DND-41 (cell line): ENCODE measurements at regions not wholly inside any gene's neighbourhood (a gene's known extent, or its start where the extent isn't known, plus 50 kb on each side); places are given as distances from the start of the nearest gene placed in this dataset.
"Not testable (repeated sequence)": the region's sequence is repeated elsewhere in the genome, so short reads cannot be mapped to it uniquely, and the experiment has no call there.

Experiments
- ATAC-seq: fragments of 200-7000 bp; cut with Tn5 transposase; 3 replicates; pipeline ENCODE4 v1.9.1; 2021; ENCODE audit warnings: low read depth; ENCODE audit not compliant: insufficient read depth
- DNase-seq: peaks from one replicate; pipeline ENCODE4 v3.0.0-alpha.2; 2020
- H2AFZ ChIP-seq: 2 replicates; pipeline ENCODE4 v1.6.0; 2012; ENCODE audit warnings: low read depth, low read length
- H3K27ac ChIP-seq: 2 replicates; pipeline ENCODE4 v1.5.1; 2012; ENCODE audit warnings: low read length, inconsistent platforms
- H3K27me3 ChIP-seq: fragments of 200-600 bp; sonication (generic); 2 replicates; pipeline ENCODE4 v1.6.0; 2012; ENCODE audit warnings: low read length, mild to moderate bottlenecking, inconsistent platforms; ENCODE audit not compliant: insufficient read depth, poor library complexity
- H3K36me3 ChIP-seq: 2 replicates; pipeline ENCODE4 v1.5.1; 2012; ENCODE audit warnings: low read length, inconsistent platforms; ENCODE audit not compliant: insufficient read depth
- H3K4me1 ChIP-seq: 2 replicates; pipeline ENCODE4 v1.5.1; 2012; ENCODE audit warnings: mild to moderate bottlenecking, low read length; ENCODE audit not compliant: insufficient read depth
- H3K4me2 ChIP-seq: 2 replicates; pipeline ENCODE4 v1.6.0; 2012; ENCODE audit warnings: mild to moderate bottlenecking, moderate library complexity, low read length, inconsistent platforms; ENCODE audit not compliant: insufficient read depth
- H3K4me3 ChIP-seq, 2 experiments: fragments of 200-600 bp in 1 of 2; shearing (Covaris generic) in 1 of 2; 2 replicates each; pipeline ENCODE4 v1.5.1; 2012 to 2016; ENCODE audit warnings: inconsistent platforms in 2 of 2, low read length in 2 of 2, mild to moderate bottlenecking in 2 of 2, low read depth in 1 of 2, moderate library complexity in 1 of 2
- H3K79me2 ChIP-seq: 2 replicates; pipeline ENCODE4 v1.6.0; 2012; ENCODE audit warnings: low read length, inconsistent platforms; ENCODE audit not compliant: insufficient read depth
- H3K9ac ChIP-seq: 2 replicates; pipeline ENCODE4 v1.6.0; 2012; ENCODE audit warnings: low read depth, mild to moderate bottlenecking, inconsistent platforms, low read length, moderate library complexity
- H3K9me3 ChIP-seq: 2 replicates; pipeline ENCODE4 v1.5.1; 2012; ENCODE audit warnings: low read length, moderate library complexity, mild to moderate bottlenecking, inconsistent platforms; ENCODE audit not compliant: insufficient read depth, severe bottlenecking
- H4K20me1 ChIP-seq: 2 replicates; pipeline ENCODE4 v1.6.0; 2012; ENCODE audit warnings: low read length; ENCODE audit not compliant: insufficient read depth
- EZH2 ChIP-seq: IDR thresholded peaks from 3 replicates; pipeline ENCODE4 v1.6.1; 2012; ENCODE audit warnings: borderline replicate concordance, low read depth, mild to moderate bottlenecking, moderate library complexity, low read length, inconsistent platforms; ENCODE audit not compliant: severe bottlenecking
- TF ChIP-seq, protein P1 (sequence below): IDR thresholded peaks from 2 replicates; pipeline ENCODE4 v1.5.1; 2012; ENCODE audit warnings: borderline replicate concordance, low read length, moderate library complexity, mild to moderate bottlenecking; ENCODE audit not compliant: poor library complexity, severe bottlenecking; ENCODE audit errors: extremely low read depth

DNA sequence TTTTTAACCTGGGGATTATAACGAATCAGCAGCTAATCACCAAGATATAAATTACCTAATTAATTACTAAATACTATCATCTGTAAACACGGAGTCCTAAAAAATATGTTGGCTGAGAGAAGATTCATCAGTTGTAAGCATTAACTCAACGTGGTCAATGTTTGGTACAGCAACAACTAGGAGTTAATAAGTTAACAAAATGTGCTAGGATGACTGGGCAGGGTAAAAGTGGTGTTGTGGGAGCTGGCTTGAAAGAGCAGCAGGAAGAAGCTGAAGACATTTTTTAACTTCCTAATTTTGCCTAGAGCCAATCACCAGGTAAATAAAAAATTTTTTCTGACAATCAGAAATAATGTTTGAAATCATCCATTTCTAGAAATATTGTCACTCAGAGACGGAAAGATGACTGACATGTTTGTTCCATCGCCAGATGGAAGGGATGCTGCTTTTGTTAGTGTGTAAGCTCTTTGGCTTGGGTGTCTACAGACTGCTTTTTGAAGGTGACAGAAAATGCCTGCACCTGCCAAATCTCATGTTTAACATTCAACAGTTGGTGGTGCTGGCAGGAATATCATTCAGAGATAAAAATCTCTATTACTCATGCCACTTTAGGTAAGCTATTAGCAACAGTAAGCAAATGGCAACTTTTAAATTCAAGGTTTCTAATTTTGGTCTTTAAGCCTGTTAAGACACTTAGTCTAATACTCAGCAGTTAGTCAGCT lies 1126.9 kb downstream of the STPG2 start:
- 0 out of 2 replicates have a peak overlapping the region, but pooled peaks have one; percentile 9 for H3K4me2 ChIP-seq
- no peak overlapping the region for H3K4me3 ChIP-seq
- H2AFZ ChIP-seq, result peak overlapping the region; percentile 21
- peaks cover 16% of the 10 kb centered on the region for H3K4me1 ChIP-seq
- H3K9ac ChIP-seq, result no peak overlapping the region
- H3K9me3 ChIP-seq, result no peaks in the 10 kb centered on the region
- peak; percentile 67 for ATAC-seq
- peak overlapping the region; percentile 48; the same call in 1 of the 2 replicates for H3K27ac ChIP-seq
- no peaks in the 10 kb centered on the region for H3K79me2 ChIP-seq
- no peaks in the 10 kb centered on the region for H3K36me3 ChIP-seq
- peak; percentile 19 for DNase-seq
- no peaks in the 10 kb centered on the region for H4K20me1 ChIP-seq
- no peaks in the 10 kb centered on the region for H3K27me3 ChIP-seq
- no peak for TF ChIP-seq EZH2
- TF ChIP-seq, protein P1, sequence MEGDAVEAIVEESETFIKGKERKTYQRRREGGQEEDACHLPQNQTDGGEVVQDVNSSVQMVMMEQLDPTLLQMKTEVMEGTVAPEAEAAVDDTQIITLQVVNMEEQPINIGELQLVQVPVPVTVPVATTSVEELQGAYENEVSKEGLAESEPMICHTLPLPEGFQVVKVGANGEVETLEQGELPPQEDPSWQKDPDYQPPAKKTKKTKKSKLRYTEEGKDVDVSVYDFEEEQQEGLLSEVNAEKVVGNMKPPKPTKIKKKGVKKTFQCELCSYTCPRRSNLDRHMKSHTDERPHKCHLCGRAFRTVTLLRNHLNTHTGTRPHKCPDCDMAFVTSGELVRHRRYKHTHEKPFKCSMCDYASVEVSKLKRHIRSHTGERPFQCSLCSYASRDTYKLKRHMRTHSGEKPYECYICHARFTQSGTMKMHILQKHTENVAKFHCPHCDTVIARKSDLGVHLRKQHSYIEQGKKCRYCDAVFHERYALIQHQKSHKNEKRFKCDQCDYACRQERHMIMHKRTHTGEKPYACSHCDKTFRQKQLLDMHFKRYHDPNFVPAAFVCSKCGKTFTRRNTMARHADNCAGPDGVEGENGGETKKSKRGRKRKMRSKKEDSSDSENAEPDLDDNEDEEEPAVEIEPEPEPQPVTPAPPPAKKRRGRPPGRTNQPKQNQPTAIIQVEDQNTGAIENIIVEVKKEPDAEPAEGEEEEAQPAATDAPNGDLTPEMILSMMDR, result no peak

DNA sequence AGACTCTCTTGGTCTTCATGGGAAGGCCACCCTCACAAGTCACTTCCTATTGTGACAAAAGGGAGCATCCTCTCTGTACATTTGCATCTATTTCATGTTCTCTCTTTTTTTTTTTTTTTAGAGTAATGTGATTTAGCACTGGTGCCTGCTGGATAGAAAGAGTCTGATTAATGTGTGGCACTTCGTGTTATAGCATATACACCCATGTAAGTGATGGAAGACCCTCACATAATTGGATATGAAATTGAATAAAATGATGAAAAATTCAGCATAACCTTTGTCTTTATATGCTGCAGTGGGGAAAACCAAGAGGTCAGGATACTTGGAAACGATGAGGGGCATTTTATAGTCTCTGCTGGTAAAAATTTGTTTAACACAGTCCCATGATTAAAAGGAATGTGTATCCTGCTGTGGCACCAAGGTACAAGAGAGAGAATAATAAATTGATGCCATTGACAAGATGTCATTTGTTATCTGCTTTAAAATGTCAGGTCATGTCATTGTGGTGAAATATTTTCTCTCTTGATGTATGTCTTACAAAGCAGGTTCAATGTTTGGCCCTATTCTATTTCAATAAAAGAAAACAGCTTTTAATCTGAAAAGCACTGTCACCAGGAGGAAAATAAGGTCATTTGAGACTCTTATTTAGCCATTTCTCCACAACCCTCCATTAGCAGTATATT lies 1115.4 kb downstream of the STPG2 start:
- TF ChIP-seq EZH2, result no peak
- TF ChIP-seq, protein P1, result no peak
- no peaks in the 10 kb centered on the region for H4K20me1 ChIP-seq
- no peaks in the 10 kb centered on the region for H3K79me2 ChIP-seq
- H3K27me3 ChIP-seq, result no peaks in the 10 kb centered on the region
- H3K4me3 ChIP-seq, result no peak overlapping the region
- no peak overlapping the region for H3K4me2 ChIP-seq
- DNase-seq (no peak), ATAC-seq (no peak)
- H3K4me1 ChIP-seq, result no peaks in the 10 kb centered on the region; the same call in 1 of the 2 replicates
- no peak overlapping the region for H3K27ac ChIP-seq
- no peaks in the 10 kb centered on the region for H3K9me3 ChIP-seq
- H3K36me3 ChIP-seq, result no peaks in the 10 kb centered on the region
- H3K9ac ChIP-seq, result no peak overlapping the region
- H2AFZ ChIP-seq, result peak overlapping the region; percentile 38; the same call in 1 of the 2 replicates

DNA sequence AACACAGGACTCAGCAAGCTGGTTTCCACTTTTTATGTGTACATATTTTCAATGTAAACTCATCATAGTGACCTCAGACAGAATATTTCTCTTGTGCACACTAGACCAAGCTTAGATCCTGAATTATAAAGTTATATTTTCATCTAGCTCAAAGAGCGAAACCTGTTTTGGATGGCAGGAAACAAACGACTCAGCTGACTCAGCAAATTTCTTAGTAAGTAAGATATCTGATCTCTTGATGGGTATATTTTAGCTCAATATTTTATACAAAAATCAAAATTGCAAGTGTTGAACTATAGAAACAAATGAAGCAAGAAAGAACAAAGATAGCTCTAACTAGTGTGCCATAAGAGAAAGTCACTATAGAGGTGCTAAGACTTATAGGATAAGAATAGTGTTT lies 1114.5 kb downstream of the STPG2 start:
- no peaks in the 10 kb centered on the region for H4K20me1 ChIP-seq
- H3K36me3 ChIP-seq, result no peaks in the 10 kb centered on the region
- H3K27me3 ChIP-seq, result no peaks in the 10 kb centered on the region
- DNase-seq (no peak), ATAC-seq (no peak)
- no peaks in the 10 kb centered on the region for H3K79me2 ChIP-seq
- H3K4me3 ChIP-seq, result no peak overlapping the region
- no peaks in the 10 kb centered on the region for H3K9me3 ChIP-seq
- H3K27ac ChIP-seq, result no peak overlapping the region
- H3K9ac ChIP-seq, result no peak overlapping the region
- H2AFZ ChIP-seq, result no peak overlapping the region
- TF ChIP-seq, protein P1, result no peak
- TF ChIP-seq EZH2, result no peak
- H3K4me1 ChIP-seq, result no peaks in the 10 kb centered on the region; the same call in 1 of the 2 replicates
- no peak overlapping the region for H3K4me2 ChIP-seq

DNA sequence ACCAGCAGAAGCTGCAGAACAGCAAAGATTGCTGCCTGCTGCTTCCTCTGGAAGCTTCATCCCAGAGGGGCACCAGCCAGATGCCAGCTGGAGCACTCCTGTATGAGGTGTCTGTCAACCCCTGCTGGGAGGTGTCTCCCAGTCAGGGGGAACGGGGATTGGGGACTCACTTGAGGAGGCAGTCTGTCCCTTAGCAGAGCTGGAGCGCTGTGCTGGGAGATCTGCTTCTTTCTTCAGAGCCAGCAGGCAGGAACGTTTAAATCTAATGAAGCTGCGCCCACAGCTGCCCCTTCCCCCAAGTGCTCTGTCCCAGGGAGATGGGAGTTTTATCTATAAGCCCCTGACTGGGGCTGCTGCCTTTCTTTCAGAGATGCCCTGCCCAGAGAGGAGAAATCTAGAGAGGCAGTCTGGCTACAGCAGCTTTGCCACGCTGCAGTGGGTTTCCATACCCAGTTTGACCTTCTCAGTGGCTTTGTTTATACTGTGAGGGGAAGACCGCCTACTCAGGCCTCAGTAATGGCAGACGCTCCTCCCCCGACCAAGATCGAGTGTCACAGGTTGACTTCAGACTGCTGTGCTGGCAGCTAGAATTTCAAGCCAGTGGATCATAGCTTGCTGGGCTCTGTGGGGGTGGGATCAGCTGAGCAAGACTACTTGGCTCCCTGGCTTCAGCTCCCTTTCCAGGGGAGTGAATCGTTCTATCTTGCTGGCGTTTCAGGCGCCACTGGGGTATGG lies 1105.7 kb downstream of the STPG2 start:
- not testable (repeated sequence) for H3K4me2 ChIP-seq, H2AFZ ChIP-seq, DNase-seq, H3K36me3 ChIP-seq, H3K9ac ChIP-seq, H3K27me3 ChIP-seq, H3K9me3 ChIP-seq, H4K20me1 ChIP-seq, H3K4me3 ChIP-seq, ATAC-seq, H3K79me2 ChIP-seq, H3K4me1 ChIP-seq, H3K27ac ChIP-seq
